ENCODE measurements at regions not wholly inside any gene's neighbourhood (a gene's known extent, or its start where the extent isn't known, plus 50 kb on each side); places are given as distances from the start of the nearest gene placed in this dataset.

DNA sequence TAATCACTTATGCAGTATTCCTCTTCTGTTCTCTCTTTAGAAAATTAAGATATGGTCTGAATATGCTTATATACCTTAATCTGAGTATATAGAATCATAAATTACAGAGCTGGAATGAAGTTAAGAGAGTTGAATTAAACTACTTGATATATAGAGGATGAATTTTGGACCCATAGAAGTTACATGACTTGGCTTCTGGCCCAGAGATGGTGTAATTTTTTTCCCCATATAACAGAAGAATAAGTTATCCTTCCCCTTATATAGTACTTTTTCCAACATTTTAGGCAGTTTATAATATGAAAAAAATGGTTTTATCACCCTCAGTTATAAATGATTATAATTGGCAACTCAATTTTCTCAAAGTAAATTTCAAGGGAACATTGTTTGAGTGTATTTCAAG is 616.3 kb downstream of the TBC1D4 start:
- no peak for DNase-seq

DNA sequence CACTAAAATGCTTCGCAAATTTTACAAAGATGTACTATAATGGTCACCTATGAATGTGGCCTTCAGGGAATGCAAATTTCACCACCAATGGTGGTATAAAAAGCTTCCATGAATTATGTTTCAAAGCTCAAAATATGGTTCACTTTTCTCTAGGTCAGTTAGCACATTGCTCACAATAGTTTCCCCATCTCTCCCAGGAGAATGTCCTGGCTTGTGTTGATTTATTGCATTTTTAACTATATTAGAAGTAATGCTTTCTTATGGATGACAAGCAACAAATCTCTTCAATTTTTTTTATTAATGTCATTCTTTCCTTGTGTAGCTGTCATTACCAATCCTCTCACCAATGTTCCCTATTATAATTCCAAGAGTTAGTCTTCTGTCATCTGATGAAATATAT is 621.2 kb downstream of the TBC1D4 start:
- no peak for DNase-seq

DNA sequence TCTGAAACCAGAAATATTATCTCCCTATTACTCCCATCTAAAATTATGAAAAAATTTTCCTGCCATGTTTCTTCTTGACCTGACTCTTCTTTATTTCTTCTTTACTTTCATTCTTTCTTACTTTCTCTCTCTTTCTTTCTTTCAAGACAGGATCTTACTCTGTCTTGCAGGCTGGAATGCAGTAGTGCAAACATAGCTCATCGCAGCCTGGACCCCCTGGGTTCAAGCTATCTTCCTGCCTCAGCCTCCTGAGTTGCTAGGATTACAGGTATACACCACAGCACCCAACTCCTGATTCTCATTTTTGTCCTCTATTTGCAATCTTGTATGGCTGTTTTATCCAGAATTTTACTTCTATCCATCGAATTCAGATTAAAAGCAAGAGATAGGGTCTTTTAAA is 631.1 kb downstream of the TBC1D4 start:
- no peak for DNase-seq

DNA sequence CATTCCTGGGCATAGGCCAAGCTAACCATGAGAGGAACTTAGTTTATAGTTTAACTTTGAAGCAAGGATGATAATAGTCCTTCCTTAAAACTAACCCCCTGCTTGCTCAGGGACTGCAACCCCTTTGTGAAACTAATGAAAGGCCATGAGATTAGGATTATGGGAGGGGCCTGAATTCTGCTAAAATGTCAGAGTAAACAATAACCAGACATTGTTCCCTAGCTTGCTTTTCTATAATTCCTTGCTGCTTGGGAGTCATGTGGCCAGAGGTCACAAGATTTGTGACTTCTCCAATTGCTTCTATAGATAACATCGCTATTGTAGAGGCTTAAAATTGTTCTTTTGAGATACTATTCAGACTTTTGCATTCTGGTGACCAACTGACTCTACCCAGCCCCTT is 634.0 kb downstream of the TBC1D4 start:
- no peak for DNase-seq

DNA sequence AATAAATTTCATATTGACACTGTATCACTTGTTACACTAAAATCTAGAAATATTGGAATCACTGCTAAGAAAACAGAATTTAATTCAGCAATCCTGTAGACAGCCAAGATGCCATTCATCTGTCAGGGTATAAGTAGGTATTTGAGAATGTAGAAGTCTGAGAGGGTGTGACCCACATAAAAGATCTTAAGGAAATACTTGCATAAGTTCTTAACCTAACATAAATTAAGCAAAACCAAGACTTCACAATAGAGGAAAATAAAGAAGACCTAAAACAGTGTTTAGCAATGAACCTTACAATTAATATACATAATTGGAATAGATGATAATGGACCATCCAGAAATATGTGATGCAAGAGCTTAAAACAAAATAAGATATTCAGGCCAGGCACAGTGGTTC is 636.2 kb downstream of the TBC1D4 start:
- no peak for DNase-seq

DNA sequence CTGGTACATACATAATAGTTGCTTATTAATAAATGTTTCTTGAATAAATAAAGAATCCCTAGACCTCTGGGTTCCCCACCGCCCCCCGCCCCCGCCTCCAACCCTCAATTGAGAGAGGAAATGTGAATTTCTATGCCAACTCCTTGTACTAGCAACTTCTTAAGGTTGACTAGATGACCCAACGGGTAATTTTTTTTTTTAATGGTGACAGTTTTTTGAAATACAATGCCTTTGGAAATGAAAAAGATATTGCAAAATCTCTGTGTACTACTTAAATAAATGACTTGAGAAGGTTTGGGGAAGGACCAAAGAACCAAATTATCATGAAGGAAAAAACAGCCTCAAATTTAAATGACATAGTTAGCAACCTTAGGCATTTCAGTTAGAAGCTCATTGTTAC is 640.3 kb downstream of the TBC1D4 start:
- DNase-seq = no peak

DNA sequence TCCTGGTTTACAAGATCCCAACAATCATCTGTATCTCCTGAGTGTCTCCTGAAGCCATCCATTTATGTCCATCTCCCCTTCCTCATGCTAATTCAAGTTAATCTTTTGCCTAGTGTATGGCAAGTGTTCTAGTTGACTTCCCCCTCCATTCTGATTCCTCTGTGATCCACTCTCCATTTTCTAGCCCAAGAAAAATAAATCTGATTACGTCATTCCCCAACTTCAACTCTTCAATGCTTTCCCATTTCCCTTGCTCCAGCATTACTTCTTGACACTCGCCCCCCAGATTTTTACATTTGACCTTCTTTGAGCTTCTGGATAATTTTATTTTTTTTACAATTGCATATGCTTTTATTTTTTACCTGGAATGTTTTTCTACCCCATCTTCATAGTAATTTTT is 640.8 kb downstream of the TBC1D4 start:
- DNase-seq = no peak

DNA sequence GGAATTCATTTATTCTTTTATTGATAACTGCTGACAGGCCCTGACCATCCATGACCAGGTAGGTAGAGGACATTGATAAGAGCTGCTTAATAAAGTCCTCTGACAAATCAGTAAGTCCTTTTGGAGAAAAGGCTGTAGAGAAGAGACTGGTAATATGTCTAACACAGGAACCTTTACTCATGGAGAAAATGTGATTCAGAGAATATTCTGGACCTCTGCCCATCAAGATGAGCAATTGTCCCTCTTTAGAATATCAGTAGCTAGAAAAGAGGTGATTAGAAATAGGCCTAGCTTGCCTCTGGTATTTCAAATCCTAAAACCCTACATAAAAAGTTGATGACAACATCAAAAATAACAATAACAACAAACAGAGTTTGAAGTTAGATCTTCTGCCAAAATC is 642.3 kb downstream of the TBC1D4 start:
- no peak for DNase-seq

DNA sequence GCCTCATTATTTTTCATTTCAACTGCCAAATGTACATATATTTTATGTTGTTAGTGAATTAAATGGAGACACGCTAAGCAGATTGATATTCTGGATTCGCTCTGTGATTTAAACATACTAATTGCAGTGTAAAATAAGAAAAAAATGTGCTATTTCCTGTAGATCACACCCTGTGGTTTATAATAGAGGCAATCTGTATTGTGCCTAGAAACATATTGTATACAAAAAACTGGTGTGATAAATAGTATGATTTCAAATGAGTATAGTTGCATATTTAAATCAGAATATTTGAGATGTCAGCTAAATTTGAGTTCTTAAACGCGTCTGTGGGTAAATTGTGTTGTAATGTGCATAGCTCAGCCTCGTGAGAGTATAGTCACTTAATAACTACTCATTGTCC is 643.9 kb downstream of the TBC1D4 start:
- no peak for DNase-seq

DNA sequence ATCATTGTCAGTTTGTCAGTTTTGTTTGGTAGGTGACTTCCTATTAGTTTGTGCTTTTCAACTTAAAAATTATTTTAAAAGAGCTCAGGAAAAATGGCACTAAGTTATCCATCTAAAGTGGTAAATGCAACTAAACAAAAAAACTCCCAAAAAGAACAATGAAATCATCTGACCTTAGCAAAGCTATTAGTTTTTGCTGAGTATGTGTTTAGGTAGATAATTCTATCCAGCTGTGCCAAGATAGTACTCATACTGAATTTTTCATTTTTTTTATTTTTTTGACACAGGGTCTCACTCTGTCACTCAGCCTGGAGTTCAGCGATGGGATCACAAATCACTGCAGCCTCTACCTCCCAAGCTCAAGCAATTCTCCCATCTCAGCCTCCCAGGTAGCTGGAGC is 645.3 kb downstream of the TBC1D4 start:
- no peak for DNase-seq

DNA sequence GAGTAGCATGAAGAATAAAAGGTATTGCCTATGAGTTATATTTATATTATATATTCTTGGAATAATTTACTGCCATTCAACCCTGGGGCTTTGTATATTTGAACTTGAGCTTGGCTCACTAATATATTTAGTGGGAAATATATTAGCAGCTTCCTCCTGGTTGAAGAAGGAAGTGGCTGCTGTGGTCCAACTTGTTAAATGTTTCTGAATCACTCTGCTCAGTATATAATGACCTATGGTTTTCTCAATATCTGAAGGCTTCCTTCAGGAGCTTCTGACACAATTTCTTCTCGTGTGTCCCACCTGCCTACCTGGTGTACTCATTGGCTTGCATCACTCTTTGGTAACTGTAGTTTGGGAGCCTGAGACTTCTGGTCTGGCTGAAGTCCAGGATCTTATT is 646.4 kb downstream of the TBC1D4 start:
- no peak for DNase-seq

DNA sequence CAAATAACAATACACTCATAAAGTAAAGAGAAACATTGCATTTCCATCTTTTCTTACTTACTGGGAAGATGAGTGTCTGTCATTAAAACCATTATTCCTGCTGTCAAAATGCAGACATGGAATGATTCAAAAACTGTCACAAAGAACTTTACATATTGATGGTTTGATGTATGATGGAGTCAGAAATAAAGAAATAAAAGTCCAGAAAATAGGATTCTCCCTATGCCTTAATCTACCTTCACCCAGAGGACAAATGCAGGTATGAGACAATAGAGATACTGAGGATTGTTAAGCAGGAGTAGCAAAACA is 656.1 kb downstream of the TBC1D4 start:
- DNase-seq = no peak

DNA sequence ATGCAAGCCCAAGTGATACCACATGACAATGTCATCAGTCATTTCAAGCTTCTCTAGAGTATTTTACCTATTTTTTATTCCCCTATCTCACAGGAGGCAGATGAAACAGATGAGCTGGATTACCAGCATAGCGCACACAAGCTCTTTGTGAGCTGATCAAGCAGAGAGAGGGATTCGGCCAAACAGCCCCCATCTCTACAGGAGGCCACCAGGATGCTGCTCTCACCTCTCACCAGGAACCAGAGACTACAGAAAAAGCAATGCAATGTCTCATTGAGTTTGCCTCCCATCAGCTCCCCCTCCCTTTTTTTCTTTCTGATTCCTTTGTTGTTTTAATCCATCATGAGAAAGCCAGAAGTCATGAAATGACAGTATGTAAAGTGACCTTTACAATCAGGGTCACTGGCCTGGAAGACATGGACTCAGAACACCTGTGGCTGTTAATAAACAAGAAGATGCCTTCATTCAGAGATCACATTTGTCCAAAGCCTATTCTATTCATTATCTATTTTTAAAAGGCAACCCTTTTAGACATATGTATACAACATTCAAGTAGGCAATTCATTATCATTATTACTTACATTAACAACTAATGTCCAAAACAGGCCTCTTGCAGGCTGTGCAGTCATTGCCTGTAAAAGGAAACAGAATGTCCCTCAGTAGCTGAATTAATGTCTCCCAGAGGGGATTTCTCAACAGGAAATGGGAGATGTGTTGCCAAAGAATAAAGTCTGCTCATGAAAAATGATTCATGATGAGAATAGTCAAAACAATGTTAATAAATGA is 656.6 kb downstream of the TBC1D4 start:
- DNase-seq = no peak

DNA sequence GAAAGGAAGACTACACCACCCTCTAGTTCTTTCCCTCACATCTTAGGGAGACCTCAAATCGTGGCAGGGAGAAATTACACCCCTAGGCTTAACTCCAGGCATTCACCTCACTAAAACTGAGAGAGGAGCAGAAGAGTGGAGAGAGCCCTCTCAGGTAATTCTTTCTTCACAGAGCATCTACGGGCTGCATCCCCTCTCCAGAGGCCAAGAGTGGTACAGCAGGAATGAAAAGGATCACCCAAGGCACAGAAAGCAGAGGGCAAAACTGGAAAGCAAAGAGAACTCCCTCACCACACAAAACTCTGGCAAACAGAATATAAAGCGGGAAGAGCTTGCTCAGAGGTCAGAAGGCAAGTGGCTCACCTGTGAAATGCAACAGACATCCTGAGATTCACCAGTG is 661.2 kb downstream of the TBC1D4 start:
- no peak for DNase-seq

DNA sequence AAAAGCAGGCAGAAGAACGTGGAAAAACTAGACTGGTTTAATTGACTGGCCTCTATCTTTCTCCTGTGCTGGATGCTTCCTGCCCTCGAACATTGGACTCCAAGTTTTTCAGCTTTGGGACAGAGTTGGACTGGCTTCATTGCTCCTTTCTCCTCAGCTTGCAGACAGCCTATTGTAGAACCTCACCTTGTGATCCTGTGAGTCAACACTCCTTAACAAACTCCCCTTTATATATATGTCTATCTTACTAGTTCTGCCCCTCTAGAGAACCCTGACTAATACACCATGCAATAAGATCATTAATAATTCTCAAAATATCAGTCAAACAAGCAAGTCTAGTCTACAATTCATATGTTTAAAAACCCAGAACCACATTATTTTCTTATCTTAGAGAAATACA is 662.4 kb downstream of the TBC1D4 start:
- DNase-seq = no peak

DNA sequence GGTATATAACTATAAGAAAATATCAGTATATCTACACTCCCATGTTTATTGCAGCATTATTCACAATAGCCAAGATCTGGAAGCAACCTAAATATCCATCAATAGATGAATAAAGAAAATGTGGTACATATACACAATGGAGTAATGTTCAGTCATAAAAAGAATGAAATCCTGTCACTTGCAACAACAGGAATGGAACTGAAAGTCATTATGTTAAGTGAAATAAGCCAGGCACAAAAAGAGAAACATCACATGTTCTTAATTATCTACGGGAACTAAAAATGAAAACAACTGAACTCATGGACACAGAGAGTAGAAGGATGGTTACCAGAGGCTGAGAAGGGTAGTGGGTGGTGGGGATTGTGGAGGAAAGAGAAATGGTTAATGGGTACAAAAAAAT is 665.2 kb downstream of the TBC1D4 start:
- DNase-seq = no peak

DNA sequence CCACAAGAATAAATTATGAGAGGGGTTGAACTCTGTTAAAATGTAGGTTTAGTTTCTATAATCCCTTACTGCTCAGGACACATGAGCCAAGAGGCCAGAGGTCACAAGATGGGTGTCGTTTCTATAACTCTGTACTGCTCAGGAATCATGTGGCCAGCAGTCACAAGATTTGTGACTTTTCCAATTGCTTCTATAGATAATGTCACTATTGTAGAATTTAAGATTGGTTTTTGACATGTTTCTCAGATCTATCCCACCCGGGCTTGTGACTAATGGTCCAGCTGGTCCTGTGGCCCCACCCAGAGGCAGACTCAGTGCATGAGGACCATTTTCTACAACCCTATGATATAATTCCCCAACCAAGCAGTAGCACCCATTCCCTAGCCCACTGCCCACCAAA is 662.0 kb upstream of the KLF12 start:
- no peak for DNase-seq

DNA sequence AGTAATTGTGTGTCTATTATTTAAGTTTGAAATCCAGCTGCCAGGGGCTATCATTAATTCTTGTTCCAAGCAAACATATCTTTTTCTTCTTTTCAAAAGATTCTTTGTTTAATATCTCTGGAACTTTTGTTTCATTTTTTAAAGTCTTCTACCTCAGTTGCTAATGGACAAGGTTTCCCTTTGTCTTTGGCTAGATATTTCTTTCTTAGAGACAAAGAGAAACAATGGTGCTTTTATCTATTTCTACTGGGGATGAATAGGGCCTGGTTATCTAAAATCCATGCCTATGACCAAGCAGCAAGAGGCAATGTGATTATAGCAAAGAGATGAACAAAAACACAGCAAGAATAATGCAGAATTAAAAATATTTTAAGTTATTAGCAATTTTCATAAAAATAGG is 661.3 kb upstream of the KLF12 start:
- DNase-seq = peak; percentile 17

DNA sequence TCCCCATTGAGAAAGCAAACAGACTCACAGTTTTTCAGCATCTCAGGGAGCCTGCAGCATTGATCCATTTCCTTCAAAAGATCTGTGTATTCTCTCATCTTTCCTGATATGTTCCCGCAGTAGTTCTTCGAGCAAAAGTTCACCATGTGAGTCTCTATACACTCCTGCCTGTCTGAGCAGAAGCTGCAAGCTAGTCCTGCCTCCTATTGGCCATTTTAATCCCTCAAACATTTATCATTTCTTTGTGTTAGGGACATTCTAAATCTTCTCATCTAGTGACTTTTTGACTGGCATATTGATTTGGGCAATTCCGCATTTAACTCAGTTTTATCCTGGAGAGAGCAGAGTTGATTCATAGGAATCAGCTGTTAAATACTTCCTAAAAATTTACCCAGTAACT is 660.4 kb upstream of the KLF12 start:
- DNase-seq = no peak

DNA sequence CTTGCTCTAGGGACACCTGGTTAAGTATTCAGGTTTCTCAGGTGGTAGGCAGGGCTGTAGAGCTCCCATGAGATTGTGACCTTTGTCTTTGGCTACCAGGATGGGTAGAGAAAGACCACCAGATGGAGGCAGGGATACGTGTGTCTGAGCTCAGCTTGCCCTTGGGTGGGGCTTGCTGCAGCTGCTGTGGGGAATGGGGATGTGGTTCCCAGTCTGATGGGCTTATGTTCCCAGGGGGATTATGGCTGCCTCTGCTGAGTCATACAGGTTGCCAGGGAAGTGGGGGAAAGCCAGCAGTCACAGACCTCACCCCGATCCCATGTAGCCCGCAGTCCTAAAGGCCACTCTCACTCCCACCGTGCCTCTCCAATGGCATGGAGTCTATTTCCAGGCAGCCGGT is 659.9 kb upstream of the KLF12 start:
- DNase-seq = no peak

DNA sequence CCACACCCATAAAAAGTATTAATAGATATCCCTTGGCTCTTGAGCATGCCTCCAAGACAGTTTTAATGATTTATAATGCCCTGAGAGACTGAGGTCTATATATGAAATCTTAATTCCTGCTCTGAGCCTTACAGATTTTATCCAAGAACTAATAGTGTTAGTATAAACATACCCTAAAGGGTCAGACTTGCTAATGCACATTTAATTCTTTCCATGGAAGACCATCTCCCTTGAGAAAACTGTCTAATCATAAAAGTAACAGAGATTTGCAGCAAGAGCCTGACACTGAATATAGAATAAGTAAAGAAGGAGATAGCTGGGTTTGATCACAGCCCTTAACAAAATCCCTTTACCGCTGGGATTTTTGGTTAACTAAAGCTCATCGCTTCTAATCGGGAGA is 650.8 kb upstream of the KLF12 start:
- no peak for DNase-seq

DNA sequence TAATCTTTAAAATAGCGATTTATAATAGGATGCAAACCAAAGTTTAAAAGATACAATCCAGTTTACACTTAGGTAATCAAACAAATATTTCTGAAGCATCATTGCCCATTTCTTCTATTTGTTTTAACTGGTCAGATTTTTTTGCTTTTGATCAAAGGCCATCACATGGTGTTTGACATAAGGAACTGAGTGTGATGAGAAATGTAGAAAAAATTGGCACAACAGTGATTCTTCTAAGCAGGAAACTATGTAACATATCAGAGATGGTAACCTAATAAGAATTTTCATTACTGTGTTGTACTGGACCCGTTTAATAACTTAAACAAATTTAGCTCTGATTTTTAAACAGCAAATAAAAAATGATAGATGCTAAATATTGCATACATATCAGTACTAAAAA is 644.7 kb upstream of the KLF12 start:
- no peak for DNase-seq

DNA sequence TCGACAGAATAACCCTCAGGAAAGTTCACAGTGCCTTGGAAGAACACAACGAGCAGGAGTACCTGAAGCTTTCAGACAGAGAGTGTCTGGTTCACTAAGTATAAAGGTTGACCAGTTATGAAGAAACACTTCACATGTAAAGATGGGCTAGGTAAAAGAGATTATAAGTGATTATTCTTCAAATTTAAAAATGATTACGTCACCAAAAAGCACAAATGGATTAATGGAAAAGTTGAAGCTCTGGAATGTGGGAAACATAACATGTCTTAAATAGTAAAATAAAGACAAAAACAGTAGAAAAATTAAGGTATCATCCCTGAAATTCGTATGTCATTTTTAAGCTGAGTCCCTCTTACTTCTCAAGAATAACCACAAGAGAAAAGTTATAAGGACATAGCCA is 643.9 kb upstream of the KLF12 start:
- DNase-seq = no peak

DNA sequence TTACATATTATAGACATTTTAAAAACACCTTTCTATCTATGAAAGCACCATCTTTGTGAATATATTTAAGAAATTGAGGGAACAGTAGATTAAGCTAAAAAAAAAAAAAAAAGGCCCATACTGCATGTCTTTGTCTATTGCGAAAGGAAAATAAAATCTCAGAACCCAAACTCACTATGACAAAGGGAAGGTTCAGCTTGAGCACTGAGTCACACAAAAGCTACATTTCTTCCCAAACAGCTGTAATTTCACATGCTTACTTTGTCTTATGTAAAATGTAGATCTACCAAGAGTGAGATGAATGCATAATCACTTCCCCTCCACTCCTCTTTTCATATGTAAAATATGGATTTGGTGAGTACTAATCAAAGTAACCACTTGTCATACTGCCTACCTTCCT is 640.1 kb upstream of the KLF12 start:
- DNase-seq = no peak

DNA sequence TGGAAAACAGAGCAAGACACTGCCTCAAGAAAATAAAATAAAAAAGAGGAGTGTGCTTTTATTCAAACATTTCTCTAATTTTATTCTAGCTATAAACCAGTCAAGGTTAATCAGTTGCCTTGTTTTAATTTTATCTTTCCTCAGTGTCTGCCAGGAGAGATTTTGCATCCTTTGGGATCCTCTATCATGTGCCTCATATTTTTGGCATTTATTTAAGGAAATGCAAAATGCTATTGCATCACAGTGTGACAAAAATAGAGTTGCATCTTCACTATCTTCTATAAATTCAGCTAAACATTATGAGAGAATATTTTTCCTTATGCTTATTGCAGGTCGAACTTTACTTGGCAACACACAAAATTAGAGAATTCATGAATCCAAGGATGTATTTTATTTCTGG is 639.0 kb upstream of the KLF12 start:
- no peak for DNase-seq

DNA sequence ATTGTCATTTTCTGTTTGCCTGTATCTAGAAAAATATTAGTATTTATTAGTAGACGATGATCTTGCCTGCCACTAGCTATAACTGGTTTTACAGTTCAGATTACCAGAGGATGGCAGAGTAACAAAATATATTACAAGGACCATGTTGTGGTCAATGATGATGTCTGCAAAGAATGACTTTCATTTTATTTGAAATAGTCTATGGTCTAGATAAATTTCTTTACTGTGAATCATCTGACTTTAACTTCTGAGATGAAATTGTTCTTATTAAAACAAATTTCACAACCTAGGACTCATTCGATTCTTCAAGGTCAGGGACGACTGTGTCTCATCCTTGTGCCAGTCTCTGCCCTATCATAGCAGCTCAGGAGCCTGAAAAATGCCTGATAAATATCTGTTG is 637.8 kb upstream of the KLF12 start:
- no peak for DNase-seq

All from NCI-H1048 (cell line).